ENCODE measurements at regions not wholly inside any gene's neighbourhood (a gene's known extent, or its start where the extent isn't known, plus 50 kb on each side); places are given as distances from the start of the nearest gene placed in this dataset.

- Histone ChIP-seq H4K8ac (replicated peaks; ENCODE audit: insufficient read length, low read depth, low read length) (no peak overlapping the region), H4K20me1 (ENCODE audit: control insufficient read depth, insufficient read depth, insufficient read length) (no peaks in the 10 kb centered on the region), H4K5ac (ENCODE audit: insufficient read length, low read depth, low read length) (no peak overlapping the region), H3K79me2 (ENCODE audit: insufficient read depth, low read length) (no peaks in the 10 kb centered on the region), H3K14ac (ENCODE audit: insufficient read depth, low read length) (no peak overlapping the region), H3K9me3 (ENCODE audit: control insufficient read depth, low read depth, low read length) (no peaks in the 10 kb centered on the region), H2AFZ (ENCODE audit: low read length) (no peak overlapping the region), H3K23ac (ENCODE audit: insufficient read length, low read depth, low read length) (no peak overlapping the region), H2BK120ac (ENCODE audit: low read depth, low read length, poor library complexity, severe bottlenecking) (no peak overlapping the region), H2AK5ac (ENCODE audit: insufficient read length, low read length) (no peak overlapping the region), H3K4ac (ENCODE audit: low read depth, low read length) (no peak overlapping the region), H3T11ph (ENCODE audit: low read length) (no peak overlapping the region), H2BK15ac (ENCODE audit: low read depth, low read length) (no peak overlapping the region), H3K18ac (ENCODE audit: insufficient read length, low read depth, low read length) (no peak overlapping the region), H4K91ac (ENCODE audit: insufficient read length, low read depth, low read length) (no peak overlapping the region), H3K27me3 (ENCODE audit: insufficient read depth, low read length) (no peaks in the 10 kb centered on the region), H3K23me2 (ENCODE audit: insufficient read length, low read depth, low read length, poor library complexity, severe bottlenecking) (no peaks in the 10 kb centered on the region), H3K79me1 (ENCODE audit: insufficient read depth, low read depth, low read length, poor library complexity, severe bottlenecking) (no peaks in the 10 kb centered on the region), H3K9ac (ENCODE audit: extremely low read depth, insufficient read length, low read length) (no peak overlapping the region), H2BK12ac (ENCODE audit: insufficient read length, low read depth, low read length) (no peak overlapping the region), H3K27ac (ENCODE audit: insufficient read length, low read depth, low read length) (no peak overlapping the region), H3K4me2 (ENCODE audit: insufficient read depth, insufficient read length, low read length) (no peak overlapping the region), H3K4me1 (ENCODE audit: insufficient read depth, low read length) (no peaks in the 10 kb centered on the region), H2BK5ac (ENCODE audit: insufficient read length, low read length) (no peak overlapping the region), H2BK20ac (ENCODE audit: low read depth, low read length, poor library complexity, severe bottlenecking) (no peak overlapping the region), H3K56ac (ENCODE audit: insufficient read length, low read depth, low read length) (no peak overlapping the region)
- Mint-ChIP-seq H3K27me3 (ENCODE audit: low read depth) (no peaks in the 10 kb centered on the region), H3K9me3 (no peaks in the 10 kb centered on the region), H3K36me3 (ENCODE audit: insufficient read depth in 1 of 3, low read depth in 3 of 3) (no peaks in the 10 kb centered on the region), H3K4me1 (peaks cover 4 to 6% of the 10 kb centered on the region in 2 experiments; a peak in 3 of 4 replicates), H3K4me3 (no peak overlapping the region), H3K27ac (no peak overlapping the region)
- WGBS (ENCODE audit: extremely low coverage, insufficient read length, low lambda C conversion rate): no CpG with 5 or more reads among the region's 2 CpGs
- DNase-seq: no peak
- TF ChIP-seq CTCF (conservative IDR thresholded peaks at IDR 0.05): no peak
Observed at GRCh38 chr4:154081391-154081790, 292.5 kb upstream of the SFRP2 start.

Data from H9 (cell line).